ENCODE measurements at regions not wholly inside any gene's neighbourhood (a gene's known extent, or its start where the extent isn't known, plus 50 kb on each side); places are given as distances from the start of the nearest gene placed in this dataset.

GRCh38 chr22:45094081-45094720 is 69.5 kb upstream of the NUP50 start:
- Histone ChIP-seq H3K4me1 (no peaks in the 10 kb centered on the region), H3K4me3 (no peak overlapping the region), H3K27me3 (no peaks in the 10 kb centered on the region), H4K20me1 (no peaks in the 10 kb centered on the region), H3K36me3 (no peaks in the 10 kb centered on the region), H3K27ac (no peak overlapping the region), H3K9ac (no peak overlapping the region), H3K4me2 (no peak overlapping the region), H3K9me3 (no peaks in the 10 kb centered on the region)
- TF ChIP-seq Cebpa-rat (IDR thresholded peaks at IDR 0.05), result no peak

DNA sequence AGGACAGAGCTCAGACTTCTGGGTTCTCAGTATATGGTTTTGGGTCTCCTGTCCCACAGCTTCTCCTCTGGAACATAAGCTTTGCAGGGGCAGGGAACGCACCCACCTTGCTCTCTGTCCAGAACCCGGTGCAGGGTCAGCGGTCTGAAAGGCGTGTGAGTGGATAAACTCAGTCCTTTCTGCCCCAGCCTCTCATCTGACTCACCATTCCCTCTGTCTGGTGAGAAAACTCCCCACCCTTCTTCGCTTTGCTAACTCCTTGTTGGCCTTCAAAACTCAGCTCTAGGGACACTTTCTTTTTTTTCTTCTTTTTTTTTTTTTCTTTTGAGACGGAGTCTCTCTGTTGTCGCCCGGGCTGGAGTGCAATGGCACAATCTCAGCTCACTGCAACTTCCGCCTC is 68.9 kb upstream of the NUP50 start:
- Histone ChIP-seq H3K9ac (no peak overlapping the region), H3K36me3 (no peaks in the 10 kb centered on the region), H3K4me3 (no peak overlapping the region), H3K4me2 (no peak overlapping the region), H4K20me1 (no peaks in the 10 kb centered on the region), H3K9me3 (no peaks in the 10 kb centered on the region), H3K27ac (no peak overlapping the region), H3K4me1 (no peaks in the 10 kb centered on the region), H3K27me3 (no peaks in the 10 kb centered on the region)
- no peak for TF ChIP-seq Cebpa-rat (IDR thresholded peaks at IDR 0.05)

- no peak overlapping the region for H3K27ac ChIP-seq
- H3K9ac ChIP-seq, result no peak overlapping the region
- no peaks in the 10 kb centered on the region for H3K9me3 ChIP-seq
- no peak overlapping the region for H3K4me2 ChIP-seq
- no peaks in the 10 kb centered on the region for H3K4me1 ChIP-seq
- no peaks in the 10 kb centered on the region for H3K36me3 ChIP-seq
- no peak overlapping the region for H3K4me3 ChIP-seq
- no peak for TF ChIP-seq Cebpa-rat (IDR thresholded peaks at IDR 0.05)
- H4K20me1 ChIP-seq, result no peaks in the 10 kb centered on the region
- no peaks in the 10 kb centered on the region for H3K27me3 ChIP-seq
These were observed 67.3 kb upstream of the NUP50 start for GRCh38 chr22:45096256-45096907.

- no peak overlapping the region for H3K9ac ChIP-seq
- TF ChIP-seq Cebpa-rat (IDR thresholded peaks at IDR 0.05), result no peak
- H3K4me1 ChIP-seq, result peaks cover 5% of the 10 kb centered on the region; the same call in 1 of the 2 replicates
- no peaks in the 10 kb centered on the region for H3K9me3 ChIP-seq
- no peak overlapping the region for H3K4me2 ChIP-seq
- no peaks in the 10 kb centered on the region for H3K27me3 ChIP-seq
- no peak overlapping the region for H3K27ac ChIP-seq
- H3K36me3 ChIP-seq, result no peaks in the 10 kb centered on the region
- no peak overlapping the region for H3K4me3 ChIP-seq
- H4K20me1 ChIP-seq, result no peaks in the 10 kb centered on the region
These were observed 66.7 kb upstream of the NUP50 start for GRCh38 chr22:45097061-45097460.

DNA sequence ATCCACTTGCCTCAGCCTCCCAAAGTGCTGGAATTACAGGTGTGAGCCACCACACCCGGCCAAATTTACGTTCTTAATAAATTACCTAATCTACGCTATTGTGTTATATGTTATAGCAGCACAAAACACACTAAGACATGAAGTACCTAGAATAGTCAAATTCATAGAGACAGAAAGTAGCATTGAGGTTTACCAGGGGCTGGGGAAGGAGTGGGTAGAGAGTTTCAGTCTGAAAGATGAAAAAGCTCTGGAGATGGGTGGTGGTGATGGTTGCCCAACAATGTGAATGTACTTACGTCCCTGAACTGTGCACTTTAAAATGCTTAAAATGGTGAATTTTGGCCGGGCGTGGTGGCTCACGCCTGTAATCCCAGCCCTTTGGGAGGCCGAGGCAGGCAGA is 65.7 kb upstream of the NUP50 start:
- Histone ChIP-seq H3K4me1 (peaks cover 15% of the 10 kb centered on the region; the same call in 1 of the 2 replicates), H3K36me3 (no peaks in the 10 kb centered on the region), H3K27ac (no peak overlapping the region), H3K4me3 (no peak overlapping the region), H3K27me3 (no peaks in the 10 kb centered on the region), H3K4me2 (no peak overlapping the region), H3K9ac (no peak overlapping the region), H3K9me3 (no peaks in the 10 kb centered on the region), H4K20me1 (no peaks in the 10 kb centered on the region)
- no peak for TF ChIP-seq Cebpa-rat (IDR thresholded peaks at IDR 0.05)

GRCh38 chr22:45099961-45100360 is 63.8 kb upstream of the NUP50 start:
- Histone ChIP-seq H3K36me3 (no peaks in the 10 kb centered on the region), H3K27me3 (no peaks in the 10 kb centered on the region)
- TF ChIP-seq Cebpa-rat (IDR thresholded peaks at IDR 0.05), result no peak

DNA sequence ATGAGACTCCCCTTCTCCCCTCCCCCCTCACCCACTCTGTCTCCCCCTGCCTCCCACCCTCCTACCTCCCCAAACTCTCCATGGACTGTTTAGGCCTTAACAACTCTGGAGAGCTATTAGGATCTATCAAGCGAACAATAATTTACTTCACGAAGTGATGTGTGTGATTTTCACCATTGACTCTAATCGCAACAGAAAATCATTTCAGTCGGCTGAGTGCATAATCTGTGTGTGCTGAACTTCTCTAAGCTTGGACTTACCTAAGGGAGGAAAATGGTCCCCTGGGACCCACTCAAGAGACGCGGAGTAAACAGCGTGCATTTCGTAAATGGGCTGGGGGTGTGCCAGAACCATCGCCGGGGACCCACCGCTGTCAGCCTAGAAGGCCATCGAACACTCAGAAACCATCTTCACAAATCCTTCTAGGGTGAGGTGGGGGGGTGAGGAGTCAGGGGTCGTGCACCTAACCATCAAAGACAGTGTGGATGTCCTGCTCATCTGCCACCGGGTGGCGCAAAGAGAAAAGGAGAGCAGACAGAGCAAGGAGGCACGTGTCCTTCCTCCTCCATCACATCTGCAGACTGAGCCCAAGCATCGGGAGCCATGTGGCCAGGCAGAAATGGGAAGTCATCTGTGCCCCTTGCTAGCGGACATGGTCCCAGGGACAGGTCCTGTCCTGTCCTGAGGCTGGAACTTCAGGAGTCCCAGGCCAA is 62.1 kb upstream of the NUP50 start:
- Histone ChIP-seq H3K27ac (no peak overlapping the region), H3K36me3 (no peaks in the 10 kb centered on the region), H3K27me3 (no peaks in the 10 kb centered on the region), H3K4me3 (no peak overlapping the region), H3K9ac (no peak overlapping the region), H3K9me3 (no peaks in the 10 kb centered on the region), H3K4me2 (peak overlapping the region; percentile 26; the same call in 1 of the 2 replicates), H4K20me1 (no peaks in the 10 kb centered on the region), H3K4me1 (peaks cover 15% of the 10 kb centered on the region; the same call in 1 of the 2 replicates)
- TF ChIP-seq Cebpa-rat (IDR thresholded peaks at IDR 0.05), result no peak

More at GRCh38 chr22:45099961-45100360, 63.8 kb upstream of the NUP50 start:
- no peaks in the 10 kb centered on the region for H4K20me1 ChIP-seq
- no peak overlapping the region for H3K27ac ChIP-seq
- no peak overlapping the region for H3K9ac ChIP-seq
- no peak overlapping the region for H3K4me2 ChIP-seq
- peaks cover 15% of the 10 kb centered on the region; the same call in 1 of the 2 replicates for H3K4me1 ChIP-seq
- no peak overlapping the region for H3K4me3 ChIP-seq
- H3K9me3 ChIP-seq, result no peaks in the 10 kb centered on the region

DNA sequence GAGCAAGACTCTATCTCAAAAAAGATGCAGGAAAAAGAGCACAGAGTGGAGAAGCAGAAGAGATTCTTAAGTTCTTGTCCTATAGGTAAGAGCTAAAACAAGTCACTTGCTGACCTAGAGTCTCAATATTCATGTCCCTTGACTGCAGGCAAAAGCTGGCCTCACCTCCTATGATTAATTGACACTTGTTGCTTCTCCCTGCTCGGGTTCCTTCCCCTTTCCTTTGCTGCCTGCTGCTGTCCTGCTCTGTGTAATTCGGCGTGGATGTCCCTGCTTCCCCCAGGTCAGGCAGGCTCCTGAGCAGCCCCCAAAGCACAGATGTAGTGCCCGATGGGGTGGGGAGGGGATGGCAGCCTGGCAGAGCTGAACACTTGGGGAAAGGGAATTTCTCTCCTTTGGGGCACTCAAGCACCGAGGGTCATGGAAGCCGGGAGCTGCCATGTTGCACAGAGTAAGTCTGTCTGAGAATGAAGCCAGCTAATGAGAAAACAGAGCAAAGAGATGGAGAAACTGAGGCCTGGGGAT is 60.8 kb upstream of the NUP50 start:
- Histone ChIP-seq H4K20me1 (no peaks in the 10 kb centered on the region), H3K4me2 (no peak overlapping the region), H3K4me1 (peaks cover 15% of the 10 kb centered on the region; the same call in 1 of the 2 replicates), H3K27me3 (no peaks in the 10 kb centered on the region), H3K9me3 (no peaks in the 10 kb centered on the region), H3K27ac (no peak overlapping the region), H3K36me3 (no peaks in the 10 kb centered on the region), H3K9ac (no peak overlapping the region), H3K4me3 (no peak overlapping the region)
- no peak for TF ChIP-seq Cebpa-rat (IDR thresholded peaks at IDR 0.05)

GRCh38 chr22:45103756-45104155 is 60.0 kb upstream of the NUP50 start:
- no peaks in the 10 kb centered on the region for H4K20me1 ChIP-seq
- H3K9ac ChIP-seq, result no peak overlapping the region
- H3K4me1 ChIP-seq, result peaks cover 15% of the 10 kb centered on the region; the same call in 1 of the 2 replicates
- no peaks in the 10 kb centered on the region for H3K36me3 ChIP-seq
- no peak for TF ChIP-seq Cebpa-rat (IDR thresholded peaks at IDR 0.05)
- no peak overlapping the region for H3K27ac ChIP-seq
- H3K27me3 ChIP-seq, result no peaks in the 10 kb centered on the region
- H3K4me3 ChIP-seq, result no peak overlapping the region
- no peaks in the 10 kb centered on the region for H3K9me3 ChIP-seq
- no peak overlapping the region for H3K4me2 ChIP-seq

GRCh38 chr22:45104313-45104712 is 59.4 kb upstream of the NUP50 start:
- Histone ChIP-seq H3K4me3 (no peak overlapping the region), H3K36me3 (no peaks in the 10 kb centered on the region), H3K27ac (no peak overlapping the region), H3K4me1 (peaks cover 15% of the 10 kb centered on the region; the same call in 1 of the 2 replicates), H3K27me3 (no peaks in the 10 kb centered on the region), H4K20me1 (no peaks in the 10 kb centered on the region), H3K4me2 (no peak overlapping the region), H3K9ac (no peak overlapping the region), H3K9me3 (no peaks in the 10 kb centered on the region)
- TF ChIP-seq Cebpa-rat (IDR thresholded peaks at IDR 0.05), result no peak

All from BLaER1 (cell line).